HG03045 (cell line): ENCODE measurements at regions not wholly inside any gene's neighbourhood (a gene's known extent, or its start where the extent isn't known, plus 50 kb on each side); places are given as distances from the start of the nearest gene placed in this dataset.

Source experiments
- ATAC-seq: cut with Tn5 transposase; IDR thresholded peaks from one replicate; pipeline ENCODE4 v1.9.1; 2021; ENCODE audit warnings: mild to moderate bottlenecking, moderate library complexity; ENCODE audit not compliant: unreplicated experiment

DNA sequence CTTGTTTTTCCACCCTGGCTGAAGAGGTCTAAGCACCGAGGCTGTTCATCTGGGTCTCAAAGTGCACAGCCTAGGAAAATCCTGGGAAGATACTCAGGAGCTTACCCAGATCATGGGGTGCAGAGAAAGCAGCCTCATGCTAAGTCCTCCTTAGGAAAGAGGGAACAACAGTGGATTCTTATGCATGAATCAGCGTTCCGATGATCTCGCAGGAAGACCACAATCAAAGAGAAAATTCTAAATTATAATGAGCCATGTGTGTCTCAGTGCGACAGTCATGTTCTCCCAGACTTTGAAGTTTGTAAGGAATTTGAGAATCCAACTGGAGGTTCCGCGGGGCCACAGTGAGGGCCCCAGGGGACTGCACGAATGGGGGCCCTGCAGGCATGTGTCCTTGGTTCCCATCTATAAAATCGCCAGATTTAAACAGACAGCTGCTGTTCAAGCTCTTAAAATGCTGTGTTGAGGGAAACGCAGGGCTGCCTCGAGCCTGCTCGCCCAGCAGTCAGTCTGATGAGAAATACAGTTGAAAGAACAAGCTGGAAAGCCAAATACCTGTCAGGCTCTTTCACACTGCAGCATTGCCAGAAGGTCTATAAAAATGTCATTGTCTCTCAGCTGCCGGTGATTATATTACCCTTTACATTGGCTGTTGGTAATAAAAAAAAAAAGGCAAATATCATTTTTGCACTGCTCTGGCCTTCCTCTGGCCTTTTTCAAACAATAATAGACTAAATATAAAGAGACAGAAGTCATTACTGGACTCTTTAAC is 152.1 kb downstream of the PMP22 start:
- ATAC-seq, result no peak

- ATAC-seq, result no peak
Measured at GRCh38 chr17:15109608-15110007, 155.5 kb downstream of the PMP22 start.

GRCh38 chr17:15108992-15109391 is 156.1 kb downstream of the PMP22 start:
- ATAC-seq, result no peak

- no peak for ATAC-seq
Measured at GRCh38 chr17:15106540-15106939, 158.6 kb downstream of the PMP22 start.

- ATAC-seq, result no peak
Measured at GRCh38 chr17:15103785-15104184, 161.3 kb downstream of the PMP22 start.

- ATAC-seq, result no peak
Measured at GRCh38 chr17:15101175-15101574, 164.0 kb downstream of the PMP22 start.

- ATAC-seq, result no peak
Measured at GRCh38 chr17:15096511-15096910, 168.6 kb downstream of the PMP22 start.

- no peak for ATAC-seq
Measured at GRCh38 chr17:15095935-15096334, 169.2 kb downstream of the PMP22 start.

- no peak for ATAC-seq
Measured at GRCh38 chr17:15092762-15093161, 172.4 kb downstream of the PMP22 start.

- no peak for ATAC-seq
Measured at GRCh38 chr17:15092261-15092660, 172.9 kb downstream of the PMP22 start.

- no peak for ATAC-seq
Measured at GRCh38 chr17:15091825-15092224, 173.3 kb downstream of the PMP22 start.

DNA sequence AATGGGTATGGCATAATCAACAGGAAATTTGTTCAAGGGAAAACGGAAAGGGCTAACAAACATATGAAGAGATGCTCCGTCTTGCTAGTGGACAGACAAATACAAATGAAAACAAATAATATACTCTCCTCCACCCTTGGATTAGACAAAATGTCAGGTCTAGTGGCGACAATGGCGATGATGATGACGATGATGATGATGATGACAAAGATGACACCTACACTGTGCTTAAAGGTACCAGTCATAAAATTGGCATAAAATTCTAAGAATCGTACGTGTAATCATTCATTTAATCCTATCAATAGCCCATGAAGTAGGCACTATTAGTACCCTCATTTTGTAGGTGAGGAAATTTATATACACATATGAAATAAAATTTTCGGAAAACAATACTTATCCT is 174.6 kb downstream of the PMP22 start:
- ATAC-seq, result no peak

DNA sequence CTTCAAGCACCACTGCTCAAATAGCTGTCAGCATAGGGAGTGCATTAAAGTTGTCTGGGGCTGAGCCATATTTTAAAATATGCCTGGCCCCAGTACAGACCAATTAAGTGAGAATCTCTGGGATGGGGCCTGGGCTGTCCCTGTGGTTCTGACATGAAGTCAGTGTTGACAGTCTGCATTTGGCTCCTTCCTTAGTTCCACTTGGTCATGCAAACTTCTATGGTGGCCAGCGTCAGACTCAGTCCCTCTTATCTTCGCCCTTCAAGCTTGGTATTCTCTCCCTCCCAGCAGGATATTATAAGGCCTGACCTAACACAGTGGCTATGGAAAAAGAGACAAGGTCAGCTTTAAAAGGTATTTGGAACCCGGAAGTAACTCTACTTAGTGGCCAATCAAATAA is 177.2 kb downstream of the PMP22 start:
- no peak for ATAC-seq

GRCh38 chr17:15086776-15087295 is 178.3 kb downstream of the PMP22 start:
- no peak for ATAC-seq

DNA sequence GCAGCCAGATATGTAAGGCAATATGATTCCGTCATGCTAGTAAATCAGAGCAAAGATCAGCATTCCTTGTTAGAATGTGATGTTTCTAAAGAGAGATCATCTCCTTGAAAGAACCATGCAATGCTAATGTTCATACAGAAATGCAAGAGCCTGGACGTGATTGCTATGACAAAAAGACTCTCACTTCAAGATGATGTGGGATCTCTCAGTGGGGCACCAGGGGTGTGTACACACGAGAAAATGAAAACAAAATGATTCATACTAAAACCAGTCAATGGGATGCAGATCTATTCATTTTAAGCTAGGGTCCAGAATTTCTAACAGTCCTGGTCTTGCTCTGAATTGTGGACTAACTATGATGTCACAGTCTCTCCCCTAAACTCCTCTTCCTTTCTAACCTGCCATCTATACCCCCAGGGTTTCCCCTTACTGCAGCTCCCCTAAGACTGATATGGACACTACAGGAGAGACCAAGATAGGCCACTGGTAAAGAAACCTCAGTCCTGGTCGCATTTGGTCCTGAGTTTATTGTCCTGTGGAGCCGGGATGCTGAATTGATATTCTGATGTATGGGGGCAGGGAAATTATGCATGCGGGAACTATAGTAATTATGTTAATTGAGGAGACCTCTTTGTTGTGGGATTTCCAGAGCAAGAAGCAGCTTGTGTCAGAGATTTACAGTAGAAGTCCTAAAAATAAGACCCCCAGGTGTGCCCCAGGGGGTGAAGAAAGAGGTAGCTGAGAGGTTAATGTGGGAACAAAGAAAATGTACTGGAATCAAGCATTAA is 179.0 kb downstream of the PMP22 start:
- no peak for ATAC-seq

DNA sequence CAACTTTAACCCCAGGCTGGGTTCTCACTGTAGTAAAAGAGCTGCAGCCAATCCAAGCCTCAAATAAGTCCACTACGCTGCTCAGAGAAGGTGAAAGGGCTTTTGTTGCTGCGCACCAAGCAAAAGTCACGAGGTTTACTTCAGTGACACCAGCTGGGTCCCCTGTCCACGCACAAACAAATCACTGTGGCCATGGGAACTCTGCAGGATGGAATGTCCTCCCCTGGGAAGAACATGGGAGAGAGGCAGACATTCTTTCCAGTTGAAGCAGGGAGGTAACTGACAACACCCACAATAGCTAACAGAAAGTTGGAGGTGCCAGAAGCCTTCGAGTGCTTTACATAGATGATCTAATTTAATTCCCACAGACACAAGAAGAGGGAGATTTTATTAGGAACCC is 181.9 kb downstream of the PMP22 start:
- no peak for ATAC-seq

DNA sequence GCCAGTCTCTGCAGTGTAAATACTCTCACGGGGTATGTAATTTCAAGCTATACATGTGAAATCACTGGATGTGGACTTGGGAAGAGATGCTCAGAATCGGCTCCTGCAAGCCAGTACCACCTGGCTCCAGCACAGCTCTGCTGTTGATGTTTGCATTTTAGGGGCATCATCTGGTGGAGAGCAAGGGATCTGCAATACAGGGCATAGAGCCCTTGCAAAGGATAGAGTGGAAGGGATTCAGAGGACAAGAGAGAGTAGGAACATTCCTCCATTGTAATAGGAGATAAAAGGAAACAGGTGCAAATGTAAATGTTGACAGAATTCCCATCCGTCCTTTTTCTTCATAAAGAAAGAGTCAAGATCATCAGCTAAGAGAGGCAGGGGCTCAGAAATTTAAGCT is 184.1 kb downstream of the PMP22 start:
- ATAC-seq, result no peak

GRCh38 chr17:15078570-15078969 is 186.6 kb downstream of the PMP22 start:
- ATAC-seq, result no peak

- ATAC-seq, result no peak
Measured at GRCh38 chr17:15076991-15077663, 188.0 kb downstream of the PMP22 start.

DNA sequence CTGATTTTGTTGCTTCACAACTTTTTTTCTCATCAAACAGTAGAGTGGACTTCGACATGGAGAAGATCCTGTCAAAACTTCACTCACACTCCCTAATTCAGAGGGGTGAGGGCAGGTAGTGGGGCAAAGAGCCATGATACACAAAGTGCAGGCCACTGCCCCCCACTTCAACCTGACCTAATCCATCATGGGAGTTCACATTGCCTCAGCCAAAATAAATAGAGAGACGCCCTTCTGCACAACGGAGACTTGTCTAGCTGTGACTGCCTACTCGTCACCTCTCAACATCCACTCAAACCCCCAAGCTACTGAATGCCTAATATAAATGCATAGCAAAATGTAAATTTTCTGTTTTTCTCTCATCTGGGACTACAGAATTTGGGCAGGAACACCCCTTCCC is 213.2 kb downstream of the PMP22 start:
- ATAC-seq, result no peak

DNA sequence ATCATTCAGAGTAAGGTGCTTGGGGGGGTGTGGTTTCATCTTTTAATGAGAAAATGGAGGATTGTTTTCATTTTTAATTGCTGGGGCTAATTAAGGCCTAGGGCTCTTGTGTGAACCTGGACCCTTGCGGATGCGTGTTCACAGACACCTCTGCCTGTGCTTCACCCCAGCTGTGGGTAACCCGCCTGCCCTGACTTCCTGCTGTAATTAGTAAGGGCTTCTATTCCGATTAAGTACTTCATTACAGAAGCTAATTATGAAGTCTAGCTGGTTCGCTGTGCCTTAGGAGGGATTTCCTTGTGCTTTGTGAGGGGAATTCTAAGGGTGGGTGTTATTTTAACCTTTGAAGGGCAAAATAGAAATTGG is 215.3 kb downstream of the PMP22 start:
- no peak for ATAC-seq
